ENCODE measurements at regions not wholly inside any gene's neighbourhood (a gene's known extent, or its start where the extent isn't known, plus 50 kb on each side); places are given as distances from the start of the nearest gene placed in this dataset.

- TF ChIP-seq POLR2A (IDR thresholded peaks at IDR 0.05) (no peak), POLR2AphosphoS5 (IDR thresholded peaks at IDR 0.05) (no peak), CTCF (IDR thresholded peaks at IDR 0.05) (no peak)
These were observed 115.6 kb upstream of the HSF2 start for GRCh38 chr6:122283884-122284283.

Measured in suprapubic skin (tissue), 4 donors.